OCI-LY3 (cell line): ENCODE measurements at regions not wholly inside any gene's neighbourhood (a gene's known extent, or its start where the extent isn't known, plus 50 kb on each side); places are given as distances from the start of the nearest gene placed in this dataset.

Experiments used
- CTCF ChIP-seq: fragments of 200-600, 300-600 bp; sonication (generic); IDR thresholded peaks from 2 replicates; pipeline ENCODE4 v1.5.1; 2014; ENCODE audit warnings: antibody characterized with exemption, low read length, low read depth
- EZH2phosphoT487 ChIP-seq: fragments of 200-600 bp; shearing (Covaris generic); IDR thresholded peaks from 2 replicates; pipeline ENCODE4 v1.6.1; 2018; ENCODE audit warnings: antibody characterized with exemption, mixed run types, low read depth

DNA sequence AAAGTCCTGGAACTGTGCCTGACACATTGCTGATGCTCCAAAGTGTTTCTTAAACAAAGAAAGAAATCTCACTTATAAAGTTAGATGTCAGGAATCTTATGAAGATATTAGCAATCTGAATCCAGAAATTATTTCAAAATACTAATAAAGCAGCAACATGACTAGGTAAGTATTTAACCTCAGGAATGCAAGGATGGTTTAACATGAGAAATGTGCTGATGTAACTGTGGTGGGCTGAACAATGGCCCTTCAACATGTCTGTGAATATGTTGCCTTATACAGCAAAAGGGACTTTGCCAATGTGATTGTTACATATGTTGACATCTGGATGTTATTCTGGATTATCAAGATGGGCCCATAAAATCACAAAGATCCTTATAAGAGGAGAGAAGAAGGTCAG lies 87.1 kb downstream of the TEX36 start:
- TF ChIP-seq EZH2phosphoT487, result no peak
- no peak for TF ChIP-seq CTCF
